ENCODE measurements at regions not wholly inside any gene's neighbourhood (a gene's known extent, or its start where the extent isn't known, plus 50 kb on each side); places are given as distances from the start of the nearest gene placed in this dataset.

- H3K4me3 ChIP-seq (ENCODE audit: severe bottlenecking) = no peak overlapping the region
- no peaks in the 10 kb centered on the region for H3K9me3 ChIP-seq (ENCODE audit: severe bottlenecking)
- DNase-seq (ENCODE audit: low spot score) = no peak
Measured at GRCh38 chr6:14280006-14280510, 162.5 kb downstream of the CD83 start.

GRCh38 chr6:14280766-14281293, 163.3 kb downstream of the CD83 start:
- H3K4me3 ChIP-seq (ENCODE audit: severe bottlenecking) = no peak overlapping the region
- H3K27ac ChIP-seq (ENCODE audit: poor library complexity, severe bottlenecking) = no peak overlapping the region
- TF ChIP-seq CTCF (IDR thresholded peaks at IDR 0.05; ENCODE audit: poor library complexity, severe bottlenecking) = no peak
- H3K9me3 ChIP-seq (ENCODE audit: severe bottlenecking) = no peaks in the 10 kb centered on the region
- no peak for DNase-seq (ENCODE audit: low spot score)
- no peaks in the 10 kb centered on the region for H3K27me3 ChIP-seq (ENCODE audit: insufficient read depth, poor library complexity, severe bottlenecking)
- ATAC-seq (ENCODE audit: low read depth) = no peak
- peaks cover 5% of the 10 kb centered on the region for H3K4me1 ChIP-seq (ENCODE audit: insufficient read depth, poor library complexity, severe bottlenecking)
- H3K36me3 ChIP-seq (ENCODE audit: low read depth) = no peaks in the 10 kb centered on the region

More at GRCh38 chr6:14280006-14280510, 162.5 kb downstream of the CD83 start:
- no peak for ATAC-seq (ENCODE audit: low read depth)
- no peak overlapping the region for H3K27ac ChIP-seq (ENCODE audit: poor library complexity, severe bottlenecking)
- H3K27me3 ChIP-seq (ENCODE audit: insufficient read depth, poor library complexity, severe bottlenecking) = no peaks in the 10 kb centered on the region
- no peaks in the 10 kb centered on the region for H3K36me3 ChIP-seq (ENCODE audit: low read depth)
- H3K4me1 ChIP-seq (ENCODE audit: insufficient read depth, poor library complexity, severe bottlenecking) = peaks cover 1% of the 10 kb centered on the region
- TF ChIP-seq CTCF (IDR thresholded peaks at IDR 0.05; ENCODE audit: poor library complexity, severe bottlenecking) = no peak

- Histone ChIP-seq H3K9me3 (ENCODE audit: severe bottlenecking) (no peaks in the 10 kb centered on the region), H3K27me3 (ENCODE audit: insufficient read depth, poor library complexity, severe bottlenecking) (no peaks in the 10 kb centered on the region), H3K4me1 (ENCODE audit: insufficient read depth, poor library complexity, severe bottlenecking) (peaks cover 17% of the 10 kb centered on the region), H3K4me3 (ENCODE audit: severe bottlenecking) (no peak overlapping the region), H3K27ac (ENCODE audit: poor library complexity, severe bottlenecking) (no peak overlapping the region), H3K36me3 (ENCODE audit: low read depth) (no peaks in the 10 kb centered on the region)
- no peak for TF ChIP-seq CTCF (IDR thresholded peaks at IDR 0.05; ENCODE audit: poor library complexity, severe bottlenecking)
- DNase-seq (ENCODE audit: low spot score) (no peak), ATAC-seq (ENCODE audit: low read depth) (no peak)
Measured at GRCh38 chr6:14281811-14282660, 164.5 kb downstream of the CD83 start.

- H3K4me1 ChIP-seq (ENCODE audit: insufficient read depth, poor library complexity, severe bottlenecking) = peaks cover 18% of the 10 kb centered on the region
- DNase-seq (ENCODE audit: low spot score) = no peak
- no peak overlapping the region for H3K27ac ChIP-seq (ENCODE audit: poor library complexity, severe bottlenecking)
Measured at GRCh38 chr6:14282854-14283505, 165.4 kb downstream of the CD83 start.

More at GRCh38 chr6:14282854-14283505, 165.4 kb downstream of the CD83 start:
- H3K36me3 ChIP-seq (ENCODE audit: low read depth) = no peaks in the 10 kb centered on the region
- no peaks in the 10 kb centered on the region for H3K27me3 ChIP-seq (ENCODE audit: insufficient read depth, poor library complexity, severe bottlenecking)
- ATAC-seq (ENCODE audit: low read depth) = no peak
- no peak for TF ChIP-seq CTCF (IDR thresholded peaks at IDR 0.05; ENCODE audit: poor library complexity, severe bottlenecking)
- no peaks in the 10 kb centered on the region for H3K9me3 ChIP-seq (ENCODE audit: severe bottlenecking)
- no peak overlapping the region for H3K4me3 ChIP-seq (ENCODE audit: severe bottlenecking)
